HL-60 (cell line): ENCODE measurements at regions not wholly inside any gene's neighbourhood (a gene's known extent, or its start where the extent isn't known, plus 50 kb on each side); places are given as distances from the start of the nearest gene placed in this dataset.

Experiments
- DNase-seq, 2 experiments: peaks; one replicate each; pipeline ENCODE4 v3.0.0-alpha.2; 2010 to 2020; ENCODE audit warnings: low read depth in 1 of 2, low spot score in 1 of 2
- H3K27ac ChIP-seq: fragments of 250-450 bp; sonication (Bioruptor Pico); replicated peaks from 2 replicates; pipeline ENCODE4 v1.5.1; 2020; ENCODE audit warnings: mild to moderate bottlenecking, moderate library complexity
- H3K27me3 ChIP-seq: fragments of 250-450 bp; sonication (Bioruptor Pico); 2 replicates; pipeline ENCODE4 v1.5.1; 2021; ENCODE audit warnings: mild to moderate bottlenecking, moderate library complexity; ENCODE audit not compliant: insufficient read depth, poor library complexity, severe bottlenecking
- H3K4me3 ChIP-seq: replicated peaks from 2 replicates; pipeline ENCODE4 v1.5.1; 2011; ENCODE audit warnings: mild to moderate bottlenecking, control low read depth, low read length; ENCODE audit not compliant: insufficient read depth
- GABPA ChIP-seq: IDR thresholded peaks from 2 replicates; pipeline ENCODE4 v1.6.1; 2012; ENCODE audit warnings: low read depth
- POLR2AphosphoS5 ChIP-seq: IDR thresholded peaks from 2 replicates; pipeline ENCODE4 v1.6.1; 2012; ENCODE audit warnings: low read depth
- SPI1 ChIP-seq: IDR thresholded peaks from 2 replicates; pipeline ENCODE4 v1.6.1; 2012; ENCODE audit warnings: low read depth, mild to moderate bottlenecking, borderline replicate concordance
- TF ChIP-seq, protein P1 (sequence below): IDR thresholded peaks from 2 replicates; pipeline ENCODE4 v1.6.1; 2012; ENCODE audit warnings: low read depth; ENCODE audit not compliant: insufficient replicate concordance
- TF ChIP-seq, protein P2 (sequence below): IDR thresholded peaks from one replicate; pipeline ENCODE4 v1.5.1; 2011; ENCODE audit warnings: low read length, control low read depth, inconsistent platforms; ENCODE audit not compliant: insufficient read depth

DNA sequence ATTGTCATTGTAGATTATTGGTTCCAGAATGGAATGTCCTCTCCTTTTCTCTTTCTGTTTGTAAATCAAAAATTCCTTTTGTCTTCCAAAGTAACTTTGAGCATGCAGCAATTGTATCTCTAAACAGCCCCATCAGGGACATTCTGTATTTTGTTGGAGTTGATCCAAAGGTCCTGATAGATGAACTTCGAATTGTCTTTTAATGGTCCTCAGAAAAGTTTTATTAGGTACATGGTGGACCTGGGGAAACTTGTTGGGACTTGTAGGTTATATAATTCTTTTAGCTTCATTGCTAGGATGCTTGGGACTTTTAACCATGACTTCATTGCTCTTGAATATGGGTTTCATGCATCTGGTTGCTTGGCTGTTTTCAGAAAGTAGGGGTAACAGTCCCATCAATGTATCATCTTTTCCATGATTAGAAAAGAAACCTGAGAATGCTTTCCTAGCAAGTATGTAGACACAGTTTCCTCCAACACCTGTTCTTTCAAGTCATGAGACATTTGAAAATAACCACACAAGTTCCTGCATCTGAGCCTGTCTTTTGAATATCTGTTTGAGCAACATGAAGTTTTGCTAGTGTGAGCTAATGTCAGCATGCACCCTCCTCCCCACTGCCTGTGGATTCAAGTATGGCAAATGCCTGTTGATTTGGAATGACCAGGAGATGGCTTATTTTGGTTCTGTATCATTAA, 413.1 kb downstream of the KCNRG start:
- no peak overlapping the region for H3K27ac ChIP-seq
- no peak overlapping the region for H3K4me3 ChIP-seq
- TF ChIP-seq GABPA, result no peak
- TF ChIP-seq POLR2AphosphoS5, result no peak
- no peak for TF ChIP-seq SPI1
- TF ChIP-seq, protein P1, sequence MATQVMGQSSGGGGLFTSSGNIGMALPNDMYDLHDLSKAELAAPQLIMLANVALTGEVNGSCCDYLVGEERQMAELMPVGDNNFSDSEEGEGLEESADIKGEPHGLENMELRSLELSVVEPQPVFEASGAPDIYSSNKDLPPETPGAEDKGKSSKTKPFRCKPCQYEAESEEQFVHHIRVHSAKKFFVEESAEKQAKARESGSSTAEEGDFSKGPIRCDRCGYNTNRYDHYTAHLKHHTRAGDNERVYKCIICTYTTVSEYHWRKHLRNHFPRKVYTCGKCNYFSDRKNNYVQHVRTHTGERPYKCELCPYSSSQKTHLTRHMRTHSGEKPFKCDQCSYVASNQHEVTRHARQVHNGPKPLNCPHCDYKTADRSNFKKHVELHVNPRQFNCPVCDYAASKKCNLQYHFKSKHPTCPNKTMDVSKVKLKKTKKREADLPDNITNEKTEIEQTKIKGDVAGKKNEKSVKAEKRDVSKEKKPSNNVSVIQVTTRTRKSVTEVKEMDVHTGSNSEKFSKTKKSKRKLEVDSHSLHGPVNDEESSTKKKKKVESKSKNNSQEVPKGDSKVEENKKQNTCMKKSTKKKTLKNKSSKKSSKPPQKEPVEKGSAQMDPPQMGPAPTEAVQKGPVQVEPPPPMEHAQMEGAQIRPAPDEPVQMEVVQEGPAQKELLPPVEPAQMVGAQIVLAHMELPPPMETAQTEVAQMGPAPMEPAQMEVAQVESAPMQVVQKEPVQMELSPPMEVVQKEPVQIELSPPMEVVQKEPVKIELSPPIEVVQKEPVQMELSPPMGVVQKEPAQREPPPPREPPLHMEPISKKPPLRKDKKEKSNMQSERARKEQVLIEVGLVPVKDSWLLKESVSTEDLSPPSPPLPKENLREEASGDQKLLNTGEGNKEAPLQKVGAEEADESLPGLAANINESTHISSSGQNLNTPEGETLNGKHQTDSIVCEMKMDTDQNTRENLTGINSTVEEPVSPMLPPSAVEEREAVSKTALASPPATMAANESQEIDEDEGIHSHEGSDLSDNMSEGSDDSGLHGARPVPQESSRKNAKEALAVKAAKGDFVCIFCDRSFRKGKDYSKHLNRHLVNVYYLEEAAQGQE, result no peak
- TF ChIP-seq, protein P2, sequence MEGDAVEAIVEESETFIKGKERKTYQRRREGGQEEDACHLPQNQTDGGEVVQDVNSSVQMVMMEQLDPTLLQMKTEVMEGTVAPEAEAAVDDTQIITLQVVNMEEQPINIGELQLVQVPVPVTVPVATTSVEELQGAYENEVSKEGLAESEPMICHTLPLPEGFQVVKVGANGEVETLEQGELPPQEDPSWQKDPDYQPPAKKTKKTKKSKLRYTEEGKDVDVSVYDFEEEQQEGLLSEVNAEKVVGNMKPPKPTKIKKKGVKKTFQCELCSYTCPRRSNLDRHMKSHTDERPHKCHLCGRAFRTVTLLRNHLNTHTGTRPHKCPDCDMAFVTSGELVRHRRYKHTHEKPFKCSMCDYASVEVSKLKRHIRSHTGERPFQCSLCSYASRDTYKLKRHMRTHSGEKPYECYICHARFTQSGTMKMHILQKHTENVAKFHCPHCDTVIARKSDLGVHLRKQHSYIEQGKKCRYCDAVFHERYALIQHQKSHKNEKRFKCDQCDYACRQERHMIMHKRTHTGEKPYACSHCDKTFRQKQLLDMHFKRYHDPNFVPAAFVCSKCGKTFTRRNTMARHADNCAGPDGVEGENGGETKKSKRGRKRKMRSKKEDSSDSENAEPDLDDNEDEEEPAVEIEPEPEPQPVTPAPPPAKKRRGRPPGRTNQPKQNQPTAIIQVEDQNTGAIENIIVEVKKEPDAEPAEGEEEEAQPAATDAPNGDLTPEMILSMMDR, result no peak
- no peak for DNase-seq
- H3K27me3 ChIP-seq, result no peaks in the 10 kb centered on the region

DNA sequence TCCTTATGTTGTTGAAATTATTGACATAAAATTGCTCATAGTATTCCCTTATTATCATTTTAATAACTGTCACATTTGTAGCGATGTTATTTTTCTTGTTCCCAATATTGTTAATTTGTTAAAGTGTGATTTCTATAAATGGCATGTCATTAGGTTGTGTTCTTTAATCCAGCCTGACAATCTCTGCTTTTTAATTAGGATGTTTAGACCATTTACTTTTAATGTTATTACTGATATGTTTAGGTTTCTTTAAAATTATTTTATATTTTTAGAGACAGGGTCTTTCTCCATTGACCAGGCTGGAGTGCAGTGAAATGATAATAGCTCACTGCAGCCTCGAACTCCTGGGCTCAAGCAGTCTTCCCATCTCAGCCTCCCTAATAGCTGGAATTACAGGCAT, 408.5 kb downstream of the DLEU7 start:
- no peak for DNase-seq
- TF ChIP-seq, protein P1, result no peak
- TF ChIP-seq SPI1 (no peak), GABPA (no peak), POLR2AphosphoS5 (no peak)
- TF ChIP-seq, protein P2, result no peak
- H3K27me3 ChIP-seq, result no peaks in the 10 kb centered on the region
- H3K4me3 ChIP-seq, result no peak overlapping the region
- no peak overlapping the region for H3K27ac ChIP-seq

DNA sequence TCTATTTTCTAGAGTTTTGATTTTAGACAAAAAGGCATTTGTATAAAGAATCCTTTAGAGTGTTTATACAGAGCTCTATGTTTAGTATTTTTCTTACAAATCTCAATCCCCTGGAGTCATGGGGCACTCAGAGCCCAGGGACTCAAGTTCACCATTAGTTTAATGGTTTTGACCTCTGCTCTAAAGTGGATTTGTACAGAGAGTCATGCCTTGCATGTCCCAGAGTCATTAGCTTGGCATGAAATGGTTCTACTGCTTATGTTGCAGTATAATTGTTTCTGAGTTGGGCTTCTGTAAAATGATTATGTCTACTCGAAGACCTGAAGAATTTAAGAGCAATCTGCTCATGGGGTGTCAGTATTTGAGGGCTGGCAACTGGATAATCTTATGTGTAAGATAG, 406.2 kb downstream of the DLEU7 start:
- H3K4me3 ChIP-seq, result no peak overlapping the region
- DNase-seq, result no peak
- no peak for TF ChIP-seq SPI1
- no peak overlapping the region for H3K27ac ChIP-seq
- H3K27me3 ChIP-seq, result no peaks in the 10 kb centered on the region

DNA sequence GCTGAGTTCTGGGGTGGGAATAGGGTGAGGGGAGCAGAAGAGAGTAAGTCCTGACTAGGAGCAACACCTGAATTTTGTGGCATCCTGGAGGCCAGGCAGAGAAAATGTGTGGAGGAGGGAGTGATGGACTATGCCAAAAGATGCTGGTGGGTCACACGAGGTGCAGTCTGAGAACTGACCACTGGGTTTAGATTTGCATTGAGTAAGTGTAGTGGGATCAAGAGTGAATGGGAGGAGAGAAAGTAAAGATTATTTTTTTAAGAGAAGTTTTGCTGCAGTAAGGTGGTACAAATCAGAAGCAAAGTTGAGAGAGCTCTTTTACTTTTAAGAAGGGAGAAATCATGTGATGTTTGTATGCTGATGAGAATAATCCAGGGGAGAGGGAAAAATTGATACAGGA, 405.1 kb downstream of the DLEU7 start:
- TF ChIP-seq SPI1 (no peak), GABPA (no peak), POLR2AphosphoS5 (no peak)
- TF ChIP-seq, protein P2, result no peak
- TF ChIP-seq, protein P1, result no peak
- no peaks in the 10 kb centered on the region for H3K27me3 ChIP-seq
- no peak for DNase-seq
- H3K27ac ChIP-seq, result no peak overlapping the region
- no peak overlapping the region for H3K4me3 ChIP-seq
